ENCODE measurements at regions not wholly inside any gene's neighbourhood (a gene's known extent, or its start where the extent isn't known, plus 50 kb on each side); places are given as distances from the start of the nearest gene placed in this dataset.

DNA sequence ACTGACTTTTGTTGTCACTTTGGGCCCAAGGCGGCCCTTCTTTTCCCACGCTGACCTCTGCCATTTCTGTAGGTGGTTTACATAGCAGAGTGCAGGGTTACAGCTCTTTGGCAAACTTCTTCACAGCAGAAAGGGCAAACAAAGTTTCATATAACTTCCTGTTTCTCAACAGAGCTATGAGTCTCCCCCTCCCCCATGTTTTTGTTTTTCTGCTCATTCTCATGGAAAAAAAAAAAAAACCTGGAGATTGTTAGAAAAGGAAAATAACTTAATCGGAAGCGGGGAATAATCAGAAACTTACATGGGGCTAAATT, 342.0 kb upstream of the NR2F2 start:
- TF ChIP-seq, protein P1, sequence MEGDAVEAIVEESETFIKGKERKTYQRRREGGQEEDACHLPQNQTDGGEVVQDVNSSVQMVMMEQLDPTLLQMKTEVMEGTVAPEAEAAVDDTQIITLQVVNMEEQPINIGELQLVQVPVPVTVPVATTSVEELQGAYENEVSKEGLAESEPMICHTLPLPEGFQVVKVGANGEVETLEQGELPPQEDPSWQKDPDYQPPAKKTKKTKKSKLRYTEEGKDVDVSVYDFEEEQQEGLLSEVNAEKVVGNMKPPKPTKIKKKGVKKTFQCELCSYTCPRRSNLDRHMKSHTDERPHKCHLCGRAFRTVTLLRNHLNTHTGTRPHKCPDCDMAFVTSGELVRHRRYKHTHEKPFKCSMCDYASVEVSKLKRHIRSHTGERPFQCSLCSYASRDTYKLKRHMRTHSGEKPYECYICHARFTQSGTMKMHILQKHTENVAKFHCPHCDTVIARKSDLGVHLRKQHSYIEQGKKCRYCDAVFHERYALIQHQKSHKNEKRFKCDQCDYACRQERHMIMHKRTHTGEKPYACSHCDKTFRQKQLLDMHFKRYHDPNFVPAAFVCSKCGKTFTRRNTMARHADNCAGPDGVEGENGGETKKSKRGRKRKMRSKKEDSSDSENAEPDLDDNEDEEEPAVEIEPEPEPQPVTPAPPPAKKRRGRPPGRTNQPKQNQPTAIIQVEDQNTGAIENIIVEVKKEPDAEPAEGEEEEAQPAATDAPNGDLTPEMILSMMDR (conservative IDR thresholded peaks at IDR 0.05 in 1 of 2, IDR thresholded peaks at IDR 0.05 in 1 of 2; ENCODE audit: low read depth in 1 of 2, low read length in 2 of 2), result no peak
- no peak for TF ChIP-seq EZH2 (IDR thresholded peaks at IDR 0.05; ENCODE audit: low read length, missing control alignments)

Data from fibroblast of lung (primary cell).